NCI-H774 (cell line): ENCODE measurements at regions not wholly inside any gene's neighbourhood (a gene's known extent, or its start where the extent isn't known, plus 50 kb on each side); places are given as distances from the start of the nearest gene placed in this dataset.

Experiments
- DNase-seq: peaks from one replicate; lab custom pipeline; 2025; lab: John Stamatoyannopoulos, UW

- no peak for DNase-seq
These were observed 122.5 kb downstream of the DICER1 start for GRCh38 chr14:95034788-95035187.

- DNase-seq, result no peak
These were observed 123.4 kb downstream of the DICER1 start for GRCh38 chr14:95033682-95034632.

- DNase-seq, result no peak
These were observed 124.3 kb downstream of the DICER1 start for GRCh38 chr14:95033031-95033430.

- DNase-seq, result no peak
These were observed 130.4 kb downstream of the DICER1 start for GRCh38 chr14:95026851-95027463.

GRCh38 chr14:95025941-95026340, 131.4 kb downstream of the DICER1 start:
- DNase-seq, result no peak

- no peak for DNase-seq
These were observed 132.1 kb downstream of the DICER1 start for GRCh38 chr14:95025218-95025617.

DNA sequence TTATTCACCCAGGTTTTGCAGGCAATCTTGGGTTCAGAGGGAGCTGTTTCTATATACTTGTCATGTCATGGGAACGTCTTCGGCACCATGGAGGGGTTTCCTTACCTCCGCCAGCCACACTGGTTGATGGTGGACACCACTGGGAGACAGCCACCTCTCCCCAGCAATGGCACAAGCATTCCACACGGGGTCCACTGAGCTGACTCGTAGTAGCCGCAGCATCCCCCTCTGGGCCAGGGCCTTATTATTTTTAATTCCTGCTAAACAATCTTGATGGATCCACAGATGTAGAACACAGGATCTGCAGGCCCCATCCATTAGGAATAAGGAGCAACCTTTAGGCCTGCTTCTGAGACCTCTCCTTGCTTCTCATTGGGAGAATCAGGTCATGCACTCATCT, 132.9 kb downstream of the DICER1 start:
- no peak for DNase-seq

GRCh38 chr14:95023886-95024285, 133.4 kb downstream of the DICER1 start:
- DNase-seq, result no peak

DNA sequence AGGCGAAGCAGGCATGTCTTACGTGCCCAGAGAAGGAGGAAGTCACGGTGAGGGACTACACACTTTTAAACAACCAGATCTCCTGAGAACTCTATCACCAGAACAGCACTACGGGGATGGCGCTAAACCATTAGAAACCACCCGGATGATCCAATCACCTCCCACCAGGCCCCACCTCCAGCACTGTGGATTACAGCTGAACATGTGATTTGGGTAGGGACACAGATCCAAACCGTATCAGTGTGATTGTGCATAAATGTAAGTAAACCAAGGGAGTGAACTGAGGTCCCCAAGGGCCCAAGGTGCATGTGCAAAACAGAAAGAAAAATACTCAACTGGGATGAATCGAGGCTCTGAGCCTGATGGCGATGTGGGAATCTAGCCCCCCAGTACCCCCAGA, 134.2 kb downstream of the DICER1 start:
- DNase-seq, result no peak

- no peak for DNase-seq
These were observed 135.7 kb downstream of the DICER1 start for GRCh38 chr14:95021588-95021987.

DNA sequence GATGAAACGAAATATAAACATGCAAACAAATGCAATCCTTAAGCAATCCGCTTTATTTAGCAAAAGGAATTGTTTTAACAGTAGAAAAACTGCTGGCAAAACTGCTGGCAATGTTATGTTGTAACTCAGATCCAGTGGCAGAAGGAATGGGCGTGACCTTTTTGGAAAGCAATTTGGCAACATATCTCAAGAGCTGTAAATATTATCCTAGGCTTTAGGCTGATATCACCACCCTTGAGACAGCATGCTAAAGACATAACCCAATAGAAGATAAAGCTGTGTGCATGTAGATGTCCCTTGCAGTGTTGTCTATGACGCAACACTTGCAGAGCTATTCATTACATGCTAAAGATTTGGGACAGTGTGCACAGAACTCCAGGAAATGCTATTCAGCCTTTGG, 138.5 kb downstream of the DICER1 start:
- DNase-seq, result no peak

DNA sequence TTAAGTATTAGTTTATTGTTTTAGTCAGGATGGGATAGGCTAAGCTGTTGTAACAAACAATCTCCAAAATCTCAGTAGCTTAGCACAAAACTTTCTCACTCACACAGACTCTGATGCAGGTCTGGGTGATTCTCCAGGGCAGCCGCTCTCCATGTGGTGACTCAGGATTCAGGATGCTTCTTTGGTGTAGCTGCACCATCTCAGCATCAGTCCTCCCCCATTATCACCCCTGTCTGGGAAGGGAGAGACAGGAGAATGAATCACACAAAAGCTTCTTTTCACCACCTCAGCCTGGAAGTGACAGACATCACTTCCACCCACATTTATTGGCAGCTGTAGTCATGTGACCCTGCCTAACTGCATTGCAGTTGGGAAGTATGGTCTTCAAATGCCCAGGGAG, 142.3 kb downstream of the DICER1 start:
- DNase-seq, result no peak

DNA sequence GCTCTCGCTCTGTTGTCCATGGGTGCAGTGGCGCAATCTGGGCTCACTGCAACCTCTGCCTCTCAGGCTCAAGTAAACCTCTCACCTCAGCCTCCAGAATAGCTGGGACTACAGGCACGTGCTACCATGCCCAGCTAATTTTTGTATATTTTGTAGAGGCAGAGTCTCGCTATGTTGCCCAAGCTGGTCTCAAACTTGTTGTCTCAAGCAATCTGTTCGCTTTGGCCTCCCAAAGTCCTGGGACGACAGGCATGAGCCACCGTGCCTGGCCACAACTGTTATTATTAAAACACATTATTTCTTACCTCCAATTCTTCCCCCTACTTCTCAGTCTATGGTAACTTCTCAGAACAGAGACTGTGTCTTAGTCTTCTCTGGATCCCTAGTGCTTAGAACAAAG, 143.3 kb downstream of the DICER1 start:
- no peak for DNase-seq

GRCh38 chr14:95011445-95012006, 145.8 kb downstream of the DICER1 start:
- no peak for DNase-seq

DNA sequence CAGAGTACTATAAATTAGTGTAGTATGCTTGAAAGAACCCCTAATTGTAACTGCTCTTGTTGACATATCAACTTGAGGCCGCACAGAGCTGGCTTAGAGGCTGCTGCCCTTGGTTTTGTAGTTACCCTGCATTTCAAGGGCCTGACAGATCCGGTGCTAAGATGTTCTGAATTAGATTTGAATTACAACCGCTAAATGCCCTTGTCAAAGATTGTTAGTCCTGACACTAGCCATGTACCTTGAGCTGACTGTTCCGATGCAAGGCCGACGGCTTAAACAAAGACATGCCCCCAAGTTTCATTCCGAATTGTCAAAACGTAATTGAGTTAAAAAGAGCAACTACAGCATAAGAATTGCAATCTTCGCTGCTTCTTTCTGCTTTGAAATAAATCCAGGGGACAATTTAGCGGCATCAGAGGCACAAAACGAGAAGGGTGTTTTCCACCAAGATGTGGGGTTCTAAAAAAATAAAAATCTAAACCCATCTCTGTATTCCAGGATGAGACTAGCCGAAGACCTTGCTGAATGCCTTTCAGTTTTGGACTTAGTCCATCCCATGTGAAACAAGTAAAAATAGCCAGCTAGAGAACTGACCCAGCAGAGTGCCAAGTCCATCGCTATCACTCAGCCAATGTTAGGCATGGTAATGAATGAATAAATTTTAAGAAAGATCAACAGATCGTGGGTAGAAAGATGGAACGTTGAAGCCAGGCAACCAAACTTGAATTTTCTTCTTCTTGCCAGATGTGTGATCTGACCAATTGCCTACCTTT, 148.7 kb downstream of the DICER1 start:
- DNase-seq, result no peak

- no peak for DNase-seq
These were observed 149.4 kb downstream of the DICER1 start for GRCh38 chr14:95007921-95008320.

- DNase-seq, result no peak
These were observed 150.8 kb downstream of the DICER1 start for GRCh38 chr14:95006479-95006878.

- no peak for DNase-seq
These were observed 151.3 kb downstream of the DICER1 start for GRCh38 chr14:95006051-95006450.

- no peak for DNase-seq
These were observed 154.0 kb downstream of the DICER1 start for GRCh38 chr14:95003099-95003960.

- DNase-seq, result no peak
These were observed 158.6 kb downstream of the DICER1 start for GRCh38 chr14:94998685-94999084.

- DNase-seq, result no peak
These were observed 159.2 kb downstream of the DICER1 start for GRCh38 chr14:94998110-94998509.
